AG04449 (cell line): ENCODE measurements at regions not wholly inside any gene's neighbourhood (a gene's known extent, or its start where the extent isn't known, plus 50 kb on each side); places are given as distances from the start of the nearest gene placed in this dataset.

Experiments
- CTCF ChIA-PET: fragments of 350-600 bp; formaldehyde crosslinking; extraction: SDS; loops from one replicate; lab custom pipeline; 2021; ENCODE audit warnings: antibody characterized with exemption; lab: Yijun Ruan, JAX
- POLR2A ChIA-PET: fragments of 400-600, 350-600 bp; formaldehyde crosslinking; extraction: SDS; loops from one replicate; lab custom pipeline; 2020; ENCODE audit warnings: antibody characterized with exemption, inconsistent platforms; lab: Yijun Ruan, JAX
- DNase-seq: peaks from one replicate; pipeline ENCODE4 v3.0.0-alpha.2; 2010; ENCODE audit warnings: low read depth, low spot score
- H3K4me3 ChIP-seq: 2 replicates; pipeline ENCODE4 v1.5.1; 2011; ENCODE audit warnings: low read depth, mild to moderate bottlenecking, control low read depth, low read length
- CTCF ChIP-seq: IDR thresholded peaks from one replicate; pipeline ENCODE4 v1.5.1; 2011; ENCODE audit warnings: mild to moderate bottlenecking, moderate library complexity, low read length, control low read depth, inconsistent platforms; ENCODE audit not compliant: insufficient read depth; ENCODE audit errors: missing control alignments

GRCh38 chr2:111703759-111704158 lies 180.2 kb downstream of the ANAPC1 start:
- H3K4me3 ChIP-seq: no peak overlapping the region
- no peak for DNase-seq
- ChIA-PET CTCF (interaction anchor here (5.7 to 6.6 kb wide), 2 partner anchors 586 to 891 kb away, joined by 36 to 46 read pairs; no protein-coding TSS in a partner anchor), POLR2A (no interaction called here)
- TF ChIP-seq CTCF: no peak

- CTCF ChIA-PET: interaction anchor here (0.7 to 6.6 kb wide), 2 partner anchors 587 to 878 kb away, joined by 3 to 36 read pairs; no protein-coding TSS in a partner anchor
- no peak for TF ChIP-seq CTCF
- H3K4me3 ChIP-seq: no peak overlapping the region
- no peak for DNase-seq
- POLR2A ChIA-PET: no interaction called here
These were observed 179.7 kb downstream of the ANAPC1 start for GRCh38 chr2:111704246-111704645.

GRCh38 chr2:111705239-111705638 lies 178.8 kb downstream of the ANAPC1 start:
- CTCF ChIA-PET: interaction anchor here (2.2 kb wide), 1 partner anchor 588 kb away, joined by 7 read pairs; no protein-coding TSS in a partner anchor
- DNase-seq: no peak
- H3K4me3 ChIP-seq: no peak overlapping the region
- POLR2A ChIA-PET: no interaction called here
- TF ChIP-seq CTCF: no peak

- TF ChIP-seq CTCF: no peak
- ChIA-PET CTCF (interaction anchor here (2.2 kb wide), 1 partner anchor 589 kb away, joined by 7 read pairs; no protein-coding TSS in a partner anchor), POLR2A (no interaction called here)
- no peak for DNase-seq
- H3K4me3 ChIP-seq: no peak overlapping the region
These were observed 178.2 kb downstream of the ANAPC1 start for GRCh38 chr2:111705711-111706336.

GRCh38 chr2:111706481-111707001 lies 177.5 kb downstream of the ANAPC1 start:
- CTCF ChIA-PET: interaction anchor here (2.2 kb wide), 1 partner anchor 590 kb away, joined by 7 read pairs; no protein-coding TSS in a partner anchor
- DNase-seq: no peak
- TF ChIP-seq CTCF: no peak
- POLR2A ChIA-PET: no interaction called here
- H3K4me3 ChIP-seq: no peak overlapping the region

- no peak for TF ChIP-seq CTCF
- DNase-seq: no peak
- H3K4me3 ChIP-seq: no peak overlapping the region
- ChIA-PET POLR2A (no interaction called here), CTCF (interaction anchor here (0.8 kb wide), 1 partner anchor 8 kb away, joined by 3 read pairs; no protein-coding TSS in a partner anchor)
These were observed 176.3 kb downstream of the ANAPC1 start for GRCh38 chr2:111707700-111708099.
